ENCODE measurements at regions not wholly inside any gene's neighbourhood (a gene's known extent, or its start where the extent isn't known, plus 50 kb on each side); places are given as distances from the start of the nearest gene placed in this dataset.

DNA sequence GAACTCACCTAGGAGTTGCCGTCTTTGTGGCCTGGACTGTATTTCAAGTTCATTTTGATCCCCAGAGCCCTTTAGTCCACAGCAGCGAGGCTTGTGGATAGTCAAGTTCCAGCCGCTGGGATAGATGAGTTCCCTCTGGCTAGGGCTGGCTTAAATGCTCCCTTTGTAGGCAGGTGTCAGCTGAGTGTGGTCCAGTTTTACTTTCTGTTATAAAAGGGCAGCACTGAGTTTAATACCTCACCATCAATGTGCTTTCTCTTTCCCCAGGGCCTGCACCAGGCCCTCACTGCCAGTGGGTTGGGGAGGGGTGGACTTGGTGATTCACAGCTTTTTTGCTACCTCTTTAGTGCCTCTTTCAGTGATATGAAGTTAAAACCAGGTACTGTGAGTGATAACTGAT lies 188.2 kb downstream of the SLCO4C1 start:
- H3K36me3 ChIP-seq (ENCODE audit: control insufficient read depth, insufficient read depth, low read length), result no peaks in the 10 kb centered on the region
- no peaks in the 10 kb centered on the region for H3K4me1 ChIP-seq (replicated peaks in 1 of 2; ENCODE audit: control insufficient read depth in 2 of 2, insufficient read depth in 2 of 2, low read length in 2 of 2)
- ChIA-PET POLR2A (no interaction called here), CTCF (ENCODE audit: low intra/inter-chr PET ratio) (no interaction called here)
- FAIRE-seq (no peak), ATAC-seq (no peak), DNase-seq (ENCODE audit: extremely low read depth in 1 of 4, low spot score in 3 of 4) (no peak)
- intact Hi-C loops (cut with micrococcal nuclease), result no loop called here
- H3K9me3 ChIP-seq (replicated peaks; ENCODE audit: control insufficient read depth, insufficient read depth, low read depth, low read length), result no peaks in the 10 kb centered on the region
- no peak overlapping the region for H3K4me3 ChIP-seq
- no peaks in the 10 kb centered on the region for H3K79me2 ChIP-seq (ENCODE audit: control insufficient read depth, insufficient read depth, low read length)
- BruUV-seq (replicated peaks), result no TSS peak
- H3K27ac ChIP-seq (ENCODE audit: extremely low read depth, low read depth, low read length), result no peak overlapping the region
- H3K27me3 ChIP-seq (ENCODE audit: control insufficient read depth in 2 of 2, insufficient read depth in 2 of 2, low read length in 2 of 2), result no peaks in the 10 kb centered on the region
- H4K20me1 ChIP-seq (replicated peaks; ENCODE audit: control insufficient read depth, insufficient read depth, low read length), result no peaks in the 10 kb centered on the region
- in situ Hi-C loops (cut with MboI), result no loop called here
- H2AFZ ChIP-seq (ENCODE audit: low read depth, low read length), result no peak overlapping the region
- no peaks in the 10 kb centered on the region for H3K9me1 ChIP-seq (ENCODE audit: control insufficient read depth, insufficient read depth, low read length)
- H3K4me2 ChIP-seq (ENCODE audit: insufficient read depth, low read length), result no peak overlapping the region
- TF ChIP-seq U2AF2 (optimal IDR thresholded peaks at IDR 0.05; ENCODE audit: low read depth, low read length) (no peak), FUS (optimal IDR thresholded peaks at IDR 0.05; ENCODE audit: low read depth, low read length) (no peak), XRCC4 (IDR thresholded peaks at IDR 0.05; ENCODE audit: extremely low read depth, insufficient read depth, insufficient read length) (no peak), HNRNPK (IDR thresholded peaks at IDR 0.05; ENCODE audit: low read depth, low read length, poor library complexity, severe bottlenecking) (no peak), SRSF3 (IDR thresholded peaks at IDR 0.05; ENCODE audit: insufficient read depth, low read length) (no peak), SRSF7 (optimal IDR thresholded peaks at IDR 0.05; ENCODE audit: low read depth, low read length) (no peak), CREM (IDR thresholded peaks at IDR 0.05; ENCODE audit: low read depth) (no peak)
- TF ChIP-seq, protein P1, sequence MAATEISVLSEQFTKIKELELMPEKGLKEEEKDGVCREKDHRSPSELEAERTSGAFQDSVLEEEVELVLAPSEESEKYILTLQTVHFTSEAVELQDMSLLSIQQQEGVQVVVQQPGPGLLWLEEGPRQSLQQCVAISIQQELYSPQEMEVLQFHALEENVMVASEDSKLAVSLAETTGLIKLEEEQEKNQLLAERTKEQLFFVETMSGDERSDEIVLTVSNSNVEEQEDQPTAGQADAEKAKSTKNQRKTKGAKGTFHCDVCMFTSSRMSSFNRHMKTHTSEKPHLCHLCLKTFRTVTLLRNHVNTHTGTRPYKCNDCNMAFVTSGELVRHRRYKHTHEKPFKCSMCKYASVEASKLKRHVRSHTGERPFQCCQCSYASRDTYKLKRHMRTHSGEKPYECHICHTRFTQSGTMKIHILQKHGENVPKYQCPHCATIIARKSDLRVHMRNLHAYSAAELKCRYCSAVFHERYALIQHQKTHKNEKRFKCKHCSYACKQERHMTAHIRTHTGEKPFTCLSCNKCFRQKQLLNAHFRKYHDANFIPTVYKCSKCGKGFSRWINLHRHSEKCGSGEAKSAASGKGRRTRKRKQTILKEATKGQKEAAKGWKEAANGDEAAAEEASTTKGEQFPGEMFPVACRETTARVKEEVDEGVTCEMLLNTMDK (IDR thresholded peaks at IDR 0.05; ENCODE audit: borderline replicate concordance, insufficient read depth, low read depth, low read length, poor library complexity, severe bottlenecking), result no peak
- WGBS (ENCODE audit: insufficient coverage, low coverage, missing lambda C conversion rate), result 0% methylated on average over 3 of the region's 3 CpGs
- no peak overlapping the region for H3K9ac ChIP-seq (ENCODE audit: insufficient read depth in 1 of 2, low read depth in 2 of 2, low read length in 2 of 2)

All from K562 (cell line).